SK-N-SH (cell line): ENCODE measurements at regions not wholly inside any gene's neighbourhood (a gene's known extent, or its start where the extent isn't known, plus 50 kb on each side); places are given as distances from the start of the nearest gene placed in this dataset.

Experiments used
- CTCF ChIP-seq: fragments of 200-600 bp; sonication (generic); IDR thresholded peaks from 2 replicates; pipeline ENCODE4 v1.6.1; 2017; ENCODE audit warnings: antibody characterized with exemption, mild to moderate bottlenecking, moderate library complexity
- FOXM1 ChIP-seq: IDR thresholded peaks from 2 replicates; pipeline ENCODE4 v1.4.0; 2012; ENCODE audit warnings: low read depth, mild to moderate bottlenecking
- JUND ChIP-seq: IDR thresholded peaks from 2 replicates; pipeline ENCODE4 v1.4.0; 2012
- MAX ChIP-seq: IDR thresholded peaks from 2 replicates; pipeline ENCODE4 v1.4.0; 2012; ENCODE audit warnings: low read depth
- MXI1 ChIP-seq: IDR thresholded peaks from 2 replicates; pipeline ENCODE4 v1.6.1; 2012; ENCODE audit warnings: mild to moderate bottlenecking, low read depth, low read length, improper control_type of control experiment
- POLR2AphosphoS5 ChIP-seq: IDR thresholded peaks from 2 replicates; pipeline ENCODE4 v1.6.1; 2012; ENCODE audit warnings: low read depth, low read length
- RFX5 ChIP-seq: IDR thresholded peaks from 2 replicates; pipeline ENCODE4 v1.6.1; 2012; ENCODE audit warnings: mild to moderate bottlenecking, improper control_type of control experiment, low read length

- TF ChIP-seq FOXM1 (no peak), CTCF (no peak), RFX5 (no peak), MXI1 (no peak), POLR2AphosphoS5 (no peak), MAX (no peak), JUND (no peak)
These were observed 82.1 kb downstream of the METRNL start for GRCh38 chr17:83161298-83162034.
